ENCODE measurements at regions not wholly inside any gene's neighbourhood (a gene's known extent, or its start where the extent isn't known, plus 50 kb on each side); places are given as distances from the start of the nearest gene placed in this dataset.

DNA sequence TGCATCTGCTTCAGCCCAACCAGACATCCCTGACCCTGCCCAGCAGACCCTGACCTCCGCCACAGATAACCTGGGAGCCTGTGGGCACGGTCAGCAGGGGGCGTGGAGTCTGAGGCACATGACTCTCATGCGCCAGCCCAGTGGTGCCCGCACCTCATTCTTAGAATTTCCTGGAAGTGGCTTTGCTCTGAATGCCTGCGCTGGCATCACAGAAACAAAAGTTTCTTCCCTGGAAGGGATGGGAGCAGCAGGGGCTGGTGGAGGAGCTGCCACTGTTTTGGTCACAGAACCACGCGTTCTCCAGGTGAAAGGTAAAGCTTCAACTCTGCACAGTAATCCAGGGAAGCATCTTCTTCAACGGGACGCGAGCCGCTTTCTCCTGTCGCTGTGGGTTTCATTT lies 67.9 kb upstream of the DUSP22 start:
- no peak overlapping the region for H2AFZ ChIP-seq (ENCODE audit: low read depth)
- no peak for DNase-seq
- 0 out of 4 replicates have a peak, but pooled peaks cover 0 to 5% of the 10 kb centered on the region in 2 experiments for H3K4me1 ChIP-seq (ENCODE audit: control insufficient read depth in 1 of 2, insufficient read depth in 2 of 2, low read depth in 1 of 2, low read length in 1 of 2)
- WGBS (ENCODE audit: low lambda C conversion rate), result 18% methylated on average over 6 of the region's 13 CpGs
- H4K20me1 ChIP-seq (ENCODE audit: insufficient read depth), result no peaks in the 10 kb centered on the region
- TF ChIP-seq, protein P1, sequence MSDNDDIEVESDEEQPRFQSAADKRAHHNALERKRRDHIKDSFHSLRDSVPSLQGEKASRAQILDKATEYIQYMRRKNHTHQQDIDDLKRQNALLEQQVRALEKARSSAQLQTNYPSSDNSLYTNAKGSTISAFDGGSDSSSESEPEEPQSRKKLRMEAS (IDR thresholded peaks at IDR 0.05; ENCODE audit: low read depth), result no peak
- no peak for TF ChIP-seq POLR2AphosphoS5 (IDR thresholded peaks at IDR 0.05; ENCODE audit: low read depth, low read length)
- TF ChIP-seq GATA2 (CRISPR knock-in tag; IDR thresholded peaks at IDR 0.05), result no peak
- TF ChIP-seq FOSL2 (IDR thresholded peaks at IDR 0.05; ENCODE audit: borderline replicate concordance, low read depth), result no peak
- TF ChIP-seq NFIC (IDR thresholded peaks at IDR 0.05; ENCODE audit: borderline replicate concordance), result no peak
- no peak for TF ChIP-seq NRF1 (IDR thresholded peaks at IDR 0.05; ENCODE audit: low read depth, low read length)
- TF ChIP-seq, protein P2, sequence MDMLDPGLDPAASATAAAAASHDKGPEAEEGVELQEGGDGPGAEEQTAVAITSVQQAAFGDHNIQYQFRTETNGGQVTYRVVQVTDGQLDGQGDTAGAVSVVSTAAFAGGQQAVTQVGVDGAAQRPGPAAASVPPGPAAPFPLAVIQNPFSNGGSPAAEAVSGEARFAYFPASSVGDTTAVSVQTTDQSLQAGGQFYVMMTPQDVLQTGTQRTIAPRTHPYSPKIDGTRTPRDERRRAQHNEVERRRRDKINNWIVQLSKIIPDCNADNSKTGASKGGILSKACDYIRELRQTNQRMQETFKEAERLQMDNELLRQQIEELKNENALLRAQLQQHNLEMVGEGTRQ (IDR thresholded peaks at IDR 0.05; ENCODE audit: borderline replicate concordance, low read depth, low read length), result no peak
- TF ChIP-seq TCF12 (IDR thresholded peaks at IDR 0.05), result no peak
- TF ChIP-seq JUND (IDR thresholded peaks at IDR 0.05), result no peak
- no peak for TF ChIP-seq GABPA (IDR thresholded peaks at IDR 0.05; ENCODE audit: low read depth)
- TF ChIP-seq RAD21 (IDR thresholded peaks at IDR 0.05; ENCODE audit: low read length), result no peak
- TF ChIP-seq MEF2A (IDR thresholded peaks at IDR 0.05; ENCODE audit: borderline replicate concordance, low read depth), result no peak
- no peak for TF ChIP-seq FOXJ3 (CRISPR knock-in tag; IDR thresholded peaks at IDR 0.05)
- TF ChIP-seq, protein P3, sequence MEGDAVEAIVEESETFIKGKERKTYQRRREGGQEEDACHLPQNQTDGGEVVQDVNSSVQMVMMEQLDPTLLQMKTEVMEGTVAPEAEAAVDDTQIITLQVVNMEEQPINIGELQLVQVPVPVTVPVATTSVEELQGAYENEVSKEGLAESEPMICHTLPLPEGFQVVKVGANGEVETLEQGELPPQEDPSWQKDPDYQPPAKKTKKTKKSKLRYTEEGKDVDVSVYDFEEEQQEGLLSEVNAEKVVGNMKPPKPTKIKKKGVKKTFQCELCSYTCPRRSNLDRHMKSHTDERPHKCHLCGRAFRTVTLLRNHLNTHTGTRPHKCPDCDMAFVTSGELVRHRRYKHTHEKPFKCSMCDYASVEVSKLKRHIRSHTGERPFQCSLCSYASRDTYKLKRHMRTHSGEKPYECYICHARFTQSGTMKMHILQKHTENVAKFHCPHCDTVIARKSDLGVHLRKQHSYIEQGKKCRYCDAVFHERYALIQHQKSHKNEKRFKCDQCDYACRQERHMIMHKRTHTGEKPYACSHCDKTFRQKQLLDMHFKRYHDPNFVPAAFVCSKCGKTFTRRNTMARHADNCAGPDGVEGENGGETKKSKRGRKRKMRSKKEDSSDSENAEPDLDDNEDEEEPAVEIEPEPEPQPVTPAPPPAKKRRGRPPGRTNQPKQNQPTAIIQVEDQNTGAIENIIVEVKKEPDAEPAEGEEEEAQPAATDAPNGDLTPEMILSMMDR (IDR thresholded peaks at IDR 0.05), result no peak
- H3K36me3 ChIP-seq (replicated peaks in 1 of 2; ENCODE audit: control insufficient read depth in 1 of 2, insufficient read depth in 2 of 2, low read length in 1 of 2), result no peaks in the 10 kb centered on the region
- H3K27me3 ChIP-seq (ENCODE audit: insufficient read depth), result peaks cover 70% of the 10 kb centered on the region
- H3K9me2 ChIP-seq, result no peaks in the 10 kb centered on the region
- no peaks in the 10 kb centered on the region for H3K79me2 ChIP-seq (ENCODE audit: insufficient read depth)
- H3K4me2 ChIP-seq, result no peak overlapping the region
- H3K27ac ChIP-seq (ENCODE audit: low read depth in 2 of 2, low read length in 1 of 2), result no peak overlapping the region
- H3F3A ChIP-seq (replicated peaks; ENCODE audit: insufficient read depth), result peaks cover 8% of the 10 kb centered on the region
- POLR2A ChIA-PET, result no interaction called here
- CTCF ChIA-PET, result no interaction called here
- H3K9ac ChIP-seq, result no peak overlapping the region
- no peaks in the 10 kb centered on the region for H3K9me3 ChIP-seq
- no peak overlapping the region for H3K4me3 ChIP-seq (ENCODE audit: low read depth in 2 of 2, low read length in 1 of 2)

DNA sequence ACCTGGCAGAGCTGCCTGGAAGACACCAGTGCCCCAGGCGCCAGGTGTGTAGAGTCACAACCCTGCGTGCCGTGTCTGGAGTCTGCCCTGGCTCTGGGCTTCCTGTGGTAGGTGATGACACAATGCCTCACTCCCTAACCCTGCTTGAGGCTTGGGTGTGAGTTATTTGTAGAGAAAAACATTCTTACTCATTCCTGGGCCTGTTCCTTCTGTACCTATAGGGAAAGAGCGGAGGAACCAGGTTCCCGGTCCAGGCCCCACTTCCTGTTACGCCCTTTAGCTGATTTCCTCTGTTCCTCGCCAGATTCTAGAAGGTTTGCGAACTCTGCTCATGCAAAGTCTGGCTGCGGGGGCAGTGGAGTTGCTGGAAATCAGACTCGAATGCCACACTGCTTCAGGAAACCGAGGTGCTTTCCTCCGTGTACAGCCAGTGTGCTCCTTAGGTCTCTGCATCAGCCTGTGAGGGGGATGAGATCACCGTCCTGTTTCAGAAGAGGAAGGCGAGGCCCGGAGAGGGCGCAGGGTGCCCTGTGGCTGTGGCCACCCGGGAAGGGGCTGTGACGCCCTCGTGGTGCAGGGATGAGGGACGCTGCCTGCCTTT lies 67.1 kb upstream of the DUSP22 start:
- H3K36me3 ChIP-seq (replicated peaks in 1 of 2; ENCODE audit: control insufficient read depth in 1 of 2, insufficient read depth in 2 of 2, low read length in 1 of 2), result no peaks in the 10 kb centered on the region
- no peak overlapping the region for H3K4me3 ChIP-seq (ENCODE audit: low read depth in 2 of 2, low read length in 1 of 2)
- H3K9me2 ChIP-seq, result no peaks in the 10 kb centered on the region
- DNase-seq, result no peak
- H3K4me1 ChIP-seq (ENCODE audit: control insufficient read depth in 1 of 2, insufficient read depth in 2 of 2, low read depth in 1 of 2, low read length in 1 of 2), result 0 out of 4 replicates have a peak, but pooled peaks cover 0 to under 1% of the 10 kb centered on the region in 2 experiments
- H3K9me3 ChIP-seq, result no peaks in the 10 kb centered on the region
- no peak overlapping the region for H3K27ac ChIP-seq (ENCODE audit: low read depth in 2 of 2, low read length in 1 of 2)
- TF ChIP-seq EZH2phosphoT487 (IDR thresholded peaks at IDR 0.05; ENCODE audit: borderline replicate concordance, low read depth) (no peak), FOXM1 (IDR thresholded peaks at IDR 0.05; ENCODE audit: low read depth) (no peak), YY1 (IDR thresholded peaks at IDR 0.05; ENCODE audit: low read depth) (no peak), POLR2AphosphoS5 (IDR thresholded peaks at IDR 0.05; ENCODE audit: low read depth, low read length) (no peak), ELF1 (IDR thresholded peaks at IDR 0.05) (no peak), FOSL2 (IDR thresholded peaks at IDR 0.05; ENCODE audit: borderline replicate concordance, low read depth) (no peak), MXI1 (IDR thresholded peaks at IDR 0.05; ENCODE audit: low read depth, low read length) (no peak), TEAD4 (IDR thresholded peaks at IDR 0.05; ENCODE audit: borderline replicate concordance, insufficient read depth) (no peak)
- TF ChIP-seq, protein P4, sequence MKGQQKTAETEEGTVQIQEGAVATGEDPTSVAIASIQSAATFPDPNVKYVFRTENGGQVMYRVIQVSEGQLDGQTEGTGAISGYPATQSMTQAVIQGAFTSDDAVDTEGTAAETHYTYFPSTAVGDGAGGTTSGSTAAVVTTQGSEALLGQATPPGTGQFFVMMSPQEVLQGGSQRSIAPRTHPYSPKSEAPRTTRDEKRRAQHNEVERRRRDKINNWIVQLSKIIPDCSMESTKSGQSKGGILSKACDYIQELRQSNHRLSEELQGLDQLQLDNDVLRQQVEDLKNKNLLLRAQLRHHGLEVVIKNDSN (IDR thresholded peaks at IDR 0.05; ENCODE audit: borderline replicate concordance, low read depth), result no peak
- WGBS (ENCODE audit: low lambda C conversion rate), result 51% methylated on average over 9 of the region's 20 CpGs
- no peaks in the 10 kb centered on the region for H3K79me2 ChIP-seq (ENCODE audit: insufficient read depth)
- ChIA-PET CTCF (no interaction called here), POLR2A (no interaction called here)
- H3F3A ChIP-seq (replicated peaks; ENCODE audit: insufficient read depth), result peaks cover 7% of the 10 kb centered on the region
- no peak overlapping the region for H3K9ac ChIP-seq
- no peaks in the 10 kb centered on the region for H4K20me1 ChIP-seq (ENCODE audit: insufficient read depth)
- no peak overlapping the region for H3K4me2 ChIP-seq
- H3K27me3 ChIP-seq (ENCODE audit: insufficient read depth), result peaks cover 67% of the 10 kb centered on the region
- no peak overlapping the region for H2AFZ ChIP-seq (ENCODE audit: low read depth)

Measured in SK-N-SH (cell line).